Hepatocyte (in vitro differentiated cells): ENCODE measurements at regions not wholly inside any gene's neighbourhood (a gene's known extent, or its start where the extent isn't known, plus 50 kb on each side); places are given as distances from the start of the nearest gene placed in this dataset.
"Not testable (repeated sequence)": the region's sequence is repeated elsewhere in the genome, so short reads cannot be mapped to it uniquely, and the experiment has no call there.

Source experiments
- DNase-seq: peaks from one replicate; pipeline ENCODE4 v3.0.0-alpha.2; 2016; ENCODE audit warnings: low spot score
- H2AFZ ChIP-seq: fragments of 200-600 bp; sonication (generic); 2 replicates; pipeline ENCODE4 v1.6.0; 2016; ENCODE audit warnings: antibody characterized with exemption, mild to moderate bottlenecking
- H3K27ac ChIP-seq: fragments of 200-600 bp; sonication (generic); 2 replicates; pipeline ENCODE4 v1.5.1; 2016; ENCODE audit warnings: mild to moderate bottlenecking
- H3K27me3 ChIP-seq: fragments of 200-600 bp; sonication (generic); 2 replicates; pipeline ENCODE4 v1.6.1; 2016
- H3K36me3 ChIP-seq: fragments of 200-600 bp; sonication (generic); replicated peaks from 2 replicates; pipeline ENCODE4 v1.5.1; 2016; ENCODE audit warnings: low read depth; ENCODE audit not compliant: insufficient read depth
- H3K4me1 ChIP-seq: fragments of 200-600 bp; sonication (generic); 2 replicates; pipeline ENCODE4 v1.5.1; 2016; ENCODE audit warnings: mild to moderate bottlenecking, moderate library complexity; ENCODE audit not compliant: insufficient read depth
- H3K4me2 ChIP-seq: fragments of 200-600 bp; sonication (generic); 2 replicates; pipeline ENCODE4 v1.6.0; 2016
- H3K4me3 ChIP-seq: fragments of 200-600 bp; sonication (generic); 2 replicates; pipeline ENCODE4 v1.5.1; 2016; ENCODE audit warnings: mild to moderate bottlenecking
- H3K79me2 ChIP-seq: fragments of 200-600 bp; sonication (generic); 2 replicates; pipeline ENCODE4 v1.6.0; 2017; ENCODE audit warnings: mild to moderate bottlenecking
- H3K9me2 ChIP-seq: fragments of 200-600 bp; sonication (generic); replicated peaks from 2 replicates; pipeline ENCODE4 v1.6.0; 2017; ENCODE audit warnings: mild to moderate bottlenecking; ENCODE audit not compliant: insufficient read depth
- H3K9me3 ChIP-seq: fragments of 200-600 bp; sonication (generic); 2 replicates; pipeline ENCODE4 v1.5.1; 2016; ENCODE audit warnings: low read depth, mild to moderate bottlenecking
- H4K20me1 ChIP-seq: fragments of 200-600 bp; sonication (generic); 2 replicates; pipeline ENCODE4 v1.6.0; 2016; ENCODE audit warnings: mild to moderate bottlenecking; ENCODE audit not compliant: insufficient read depth, poor library complexity, severe bottlenecking
- CTCF ChIP-seq: fragments of 200-600 bp; sonication (generic); IDR thresholded peaks from 2 replicates; pipeline ENCODE4 v1.5.1; 2016; ENCODE audit warnings: antibody characterized with exemption, mild to moderate bottlenecking; ENCODE audit not compliant: poor library complexity
- EZH2 ChIP-seq: fragments of 200-600 bp; sonication (generic); IDR thresholded peaks from 2 replicates; pipeline ENCODE4 v1.6.1; 2016; ENCODE audit warnings: antibody characterized with exemption, mild to moderate bottlenecking, borderline replicate concordance
- EZH2phosphoT487 ChIP-seq: fragments of 200-600 bp; sonication (generic); IDR thresholded peaks from one replicate; pipeline ENCODE4 v1.6.1; 2018; ENCODE audit warnings: antibody characterized with exemption, mild to moderate bottlenecking, low read depth, moderate library complexity; ENCODE audit not compliant: unreplicated experiment, severe bottlenecking
- WGBS: methylation state at CpG from one replicate; pipeline ENCODE4 v1.1.6; 2016; ENCODE audit warnings: low lambda C conversion rate; ENCODE audit errors: missing lambda C conversion rate; 5-methylcytosine and 5-hydroxymethylcytosine counted together

GRCh38 chr3:26018889-26019288, 229.0 kb downstream of the OXSM start:
- H3K27ac ChIP-seq = no peak overlapping the region
- no peaks in the 10 kb centered on the region for H3K79me2 ChIP-seq
- H2AFZ ChIP-seq = no peak overlapping the region
- no peaks in the 10 kb centered on the region for H3K9me2 ChIP-seq
- no peak overlapping the region for H3K4me3 ChIP-seq
- H3K4me2 ChIP-seq = no peak overlapping the region
- WGBS = 96% methylated on average over 1 of the region's 1 CpG
- no peaks in the 10 kb centered on the region for H3K36me3 ChIP-seq
- TF ChIP-seq EZH2 = no peak
- TF ChIP-seq CTCF = no peak
- no peak for TF ChIP-seq EZH2phosphoT487
- H4K20me1 ChIP-seq = no peaks in the 10 kb centered on the region
- no peaks in the 10 kb centered on the region for H3K27me3 ChIP-seq
- no peaks in the 10 kb centered on the region for H3K4me1 ChIP-seq
- H3K9me3 ChIP-seq = peaks cover 3% of the 10 kb centered on the region
- DNase-seq = no peak

GRCh38 chr3:26024206-26024605, 234.3 kb downstream of the OXSM start:
- 92% methylated on average over 3 of the region's 3 CpGs for WGBS
- H3K27me3 ChIP-seq, H2AFZ ChIP-seq, DNase-seq, H3K9me3 ChIP-seq, H3K4me1 ChIP-seq, H3K36me3 ChIP-seq, H3K9me2 ChIP-seq, H3K79me2 ChIP-seq, H3K27ac ChIP-seq, H3K4me3 ChIP-seq, H4K20me1 ChIP-seq, H3K4me2 ChIP-seq: not testable (repeated sequence)

GRCh38 chr3:26029321-26029720, 239.4 kb downstream of the OXSM start:
- Histone ChIP-seq H3K36me3 (no peaks in the 10 kb centered on the region), H3K9me3 (no peaks in the 10 kb centered on the region), H3K4me3 (no peak overlapping the region), H3K27ac (no peak overlapping the region), H4K20me1 (no peaks in the 10 kb centered on the region), H3K9me2 (no peaks in the 10 kb centered on the region), H3K4me1 (no peaks in the 10 kb centered on the region), H3K79me2 (no peaks in the 10 kb centered on the region), H3K4me2 (no peak overlapping the region), H2AFZ (no peak overlapping the region), H3K27me3 (no peaks in the 10 kb centered on the region)
- 95% methylated on average over 2 of the region's 2 CpGs for WGBS
- no peak for DNase-seq
- no peak for TF ChIP-seq CTCF
- TF ChIP-seq EZH2 = no peak
- TF ChIP-seq EZH2phosphoT487 = no peak

- not testable (repeated sequence) for H4K20me1 ChIP-seq, H3K4me3 ChIP-seq, DNase-seq, H3K4me2 ChIP-seq, H3K27ac ChIP-seq, H2AFZ ChIP-seq, H3K36me3 ChIP-seq, H3K4me1 ChIP-seq, H3K27me3 ChIP-seq, H3K9me3 ChIP-seq, H3K79me2 ChIP-seq, H3K9me2 ChIP-seq
- 85% methylated on average over 12 of the region's 12 CpGs for WGBS
Observed at GRCh38 chr3:26042126-26042525, 252.2 kb downstream of the OXSM start.

- Histone ChIP-seq H3K4me2 (no peak overlapping the region), H2AFZ (no peak overlapping the region), H3K4me1 (no peaks in the 10 kb centered on the region), H4K20me1 (no peaks in the 10 kb centered on the region), H3K79me2 (no peaks in the 10 kb centered on the region), H3K9me3 (no peaks in the 10 kb centered on the region), H3K4me3 (no peak overlapping the region), H3K27ac (no peak overlapping the region), H3K36me3 (no peaks in the 10 kb centered on the region), H3K9me2 (no peaks in the 10 kb centered on the region), H3K27me3 (no peaks in the 10 kb centered on the region)
- DNase-seq = no peak
- no peak for TF ChIP-seq CTCF
- TF ChIP-seq EZH2phosphoT487 = no peak
- no peak for TF ChIP-seq EZH2
- 66% methylated on average over 1 of the region's 1 CpG for WGBS
Observed at GRCh38 chr3:26049951-26050350, 260.1 kb downstream of the OXSM start.
